Naive thymus-derived CD4-positive, alpha-beta T cell (primary cell): ENCODE measurements at regions not wholly inside any gene's neighbourhood (a gene's known extent, or its start where the extent isn't known, plus 50 kb on each side); places are given as distances from the start of the nearest gene placed in this dataset.

Source experiments
- ATAC-seq: fragments of 150-1000 bp; cut with Tn5 transposase; 2 replicates; pipeline ENCODE4 v1.10.0; 2021; ENCODE audit warnings: mild to moderate bottlenecking, moderate library complexity
- CTCF ChIA-PET: fragments of 350-600 bp; sonication (Branson Sonifier 250); formaldehyde crosslinking; loops from one replicate; lab custom pipeline; 2021; ENCODE audit warnings: antibody characterized with exemption; lab: Charles Lee
- POLR2A ChIA-PET: fragments of 350-600 bp; sonication (Branson Sonifier 250); formaldehyde crosslinking; loops from one replicate; lab custom pipeline; 2021; ENCODE audit warnings: antibody characterized with exemption, inconsistent platforms; lab: Charles Lee
- DNase-seq, 9 donors: peaks; one replicate each; pipeline versions ENCODE4 v3.0.0 to v3.0.0-alpha.2; 2020 to 2022; ENCODE audit warnings: mixed read lengths in 1 of 9
- H3K27ac ChIP-seq: one replicate; pipeline ENCODE4 v1.7.0; 2013; ENCODE audit warnings: mild to moderate bottlenecking, low read depth, low read length, moderate library complexity
- H3K27me3 ChIP-seq, 2 donors: one replicate each; pipeline ENCODE4 v1.7.0; 2013; ENCODE audit warnings: low read length in 2 of 2, mild to moderate bottlenecking in 2 of 2, moderate library complexity in 2 of 2; ENCODE audit not compliant: control insufficient read depth in 2 of 2, insufficient read depth in 2 of 2
- H3K36me3 ChIP-seq, 3 experiments: 1 replicate in 2 of 3; 2 replicates in 1 of 3; pipeline ENCODE4 v1.7.0; 2013; ENCODE audit warnings: low read length in 3 of 3, mild to moderate bottlenecking in 3 of 3, moderate library complexity in 1 of 3; ENCODE audit not compliant: insufficient read depth in 3 of 3, control insufficient read depth in 2 of 3
- H3K4me1 ChIP-seq, 2 donors: one replicate each; pipeline ENCODE4 v1.7.0; 2013; ENCODE audit warnings: low read length in 2 of 2, mild to moderate bottlenecking in 2 of 2, moderate library complexity in 1 of 2; ENCODE audit not compliant: control insufficient read depth in 2 of 2, insufficient read depth in 2 of 2
- H3K4me3 ChIP-seq: 2 replicates; pipeline ENCODE4 v1.7.0; 2013; ENCODE audit warnings: mild to moderate bottlenecking, low read length
- H3K9me3 ChIP-seq, 3 experiments: 1 replicate in 2 of 3; 2 replicates in 1 of 3; pipeline ENCODE4 v1.7.0; 2013; ENCODE audit warnings: low read length in 3 of 3; ENCODE audit not compliant: control insufficient read depth in 2 of 3
- H3K27ac Mint-ChIP-seq, 9 donors: one replicate each; pipeline ENCODE4 v1.8.0; 2020 to 2022; ENCODE audit warnings: mixed read lengths in 9 of 9, mild to moderate bottlenecking in 8 of 9, moderate library complexity in 5 of 9, inconsistent platforms in 2 of 9
- H3K27me3 Mint-ChIP-seq, 5 donors: one replicate each; pipeline ENCODE4 v1.8.0; 2021 to 2022; ENCODE audit warnings: mixed read lengths in 5 of 5, mild to moderate bottlenecking in 1 of 5
- H3K36me3 Mint-ChIP-seq, 5 donors: one replicate each; pipeline ENCODE4 v1.8.0; 2020 to 2022; ENCODE audit warnings: mixed read lengths in 5 of 5, mild to moderate bottlenecking in 3 of 5, inconsistent platforms in 1 of 5
- H3K4me1 Mint-ChIP-seq, 7 donors: one replicate each; pipeline ENCODE4 v1.8.0; 2020 to 2022; ENCODE audit warnings: mixed read lengths in 7 of 7, mild to moderate bottlenecking in 3 of 7, inconsistent platforms in 1 of 7
- H3K4me3 Mint-ChIP-seq, 10 donors: one replicate each; pipeline ENCODE4 v1.8.0; 2020 to 2022; ENCODE audit warnings: mild to moderate bottlenecking in 10 of 10, mixed read lengths in 10 of 10, moderate library complexity in 6 of 10, inconsistent platforms in 2 of 10
- H3K9me3 Mint-ChIP-seq, 11 donors: one replicate each; pipeline ENCODE4 v1.8.0; 2020 to 2022; ENCODE audit warnings: mixed read lengths in 11 of 11, mild to moderate bottlenecking in 4 of 11, inconsistent platforms in 1 of 11, moderate library complexity in 1 of 11
- intact Hi-C, 2 donors: fragments of 100-400 bp; cut with micrococcal nuclease; formaldehyde crosslinking; loops; one replicate each; pipeline ENCODE4 v1.15.1; 2023

DNA sequence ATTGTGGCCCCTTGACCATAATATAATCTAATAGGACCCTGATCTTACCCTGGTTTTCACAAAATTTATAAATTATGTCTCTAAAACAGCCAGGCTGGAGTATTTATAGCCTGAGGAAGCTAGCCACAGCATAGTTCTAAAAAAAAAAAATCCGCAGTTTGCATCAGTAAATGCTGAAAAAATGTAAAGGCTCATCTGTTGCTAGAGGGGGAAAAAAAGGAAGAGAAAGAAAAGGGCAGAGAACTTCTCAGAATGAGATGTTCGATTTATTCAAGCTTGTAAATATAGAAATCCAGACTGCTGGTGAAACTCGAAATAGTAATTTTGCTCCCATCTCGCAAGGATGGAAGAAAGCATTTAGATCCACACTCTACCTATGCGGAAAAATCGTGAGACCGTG, 467.5 kb downstream of the NTRK2 start:
- no peaks in the 10 kb centered on the region for H3K27me3 ChIP-seq
- H3K4me3 ChIP-seq: no peak overlapping the region
- ChIA-PET CTCF (no interaction called here), POLR2A (no interaction called here)
- no peaks in the 10 kb centered on the region for H3K36me3 Mint-ChIP-seq
- ATAC-seq: no peak
- no peak overlapping the region for H3K27ac Mint-ChIP-seq
- H3K9me3 ChIP-seq: no peaks in the 10 kb centered on the region
- peaks cover 0 to 28% (median 3%) of the 10 kb centered on the region in 11 donors for H3K9me3 Mint-ChIP-seq
- H3K36me3 ChIP-seq: no peaks in the 10 kb centered on the region
- no peak overlapping the region for H3K4me3 Mint-ChIP-seq
- peaks cover 0 to 10% (median 4%) of the 10 kb centered on the region in 5 donors for H3K27me3 Mint-ChIP-seq
- no peak overlapping the region for H3K27ac ChIP-seq
- H3K4me1 Mint-ChIP-seq: no peaks in the 10 kb centered on the region
- DNase-seq: no peak
- H3K4me1 ChIP-seq: no peaks in the 10 kb centered on the region
- intact Hi-C loops: no loop called here

DNA sequence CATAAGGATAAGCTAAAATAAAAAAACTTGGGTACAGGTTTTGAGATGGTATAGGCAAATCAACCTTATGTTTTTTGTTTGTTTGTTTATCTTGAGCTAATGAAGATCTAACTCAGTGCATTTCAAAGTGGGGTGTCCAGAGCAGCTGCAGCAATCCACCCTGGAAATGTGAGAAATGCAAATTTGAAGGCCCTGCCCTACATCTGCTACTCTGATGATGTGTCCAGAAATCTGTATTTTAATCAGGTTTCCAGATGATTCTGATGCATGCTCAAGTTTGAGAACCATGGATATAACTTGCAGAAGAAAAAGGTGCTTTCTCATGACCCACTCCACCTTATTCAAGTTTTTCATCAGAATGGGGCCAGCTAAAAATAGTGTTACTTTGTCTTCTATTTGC, 467.0 kb downstream of the NTRK2 start:
- ChIA-PET CTCF (no interaction called here), POLR2A (no interaction called here)
- Histone ChIP-seq H3K4me3 (no peak overlapping the region), H3K36me3 (no peaks in the 10 kb centered on the region), H3K9me3 (no peaks in the 10 kb centered on the region), H3K27ac (no peak overlapping the region), H3K27me3 (no peaks in the 10 kb centered on the region), H3K4me1 (no peaks in the 10 kb centered on the region)
- Mint-ChIP-seq H3K9me3 (peaks cover 0 to 31% (median 3%) of the 10 kb centered on the region in 11 donors), H3K27me3 (peaks cover 0 to 10% (median 4%) of the 10 kb centered on the region in 5 donors), H3K4me3 (no peak overlapping the region), H3K4me1 (no peaks in the 10 kb centered on the region), H3K36me3 (no peaks in the 10 kb centered on the region), H3K27ac (no peak overlapping the region)
- intact Hi-C loops: no loop called here
- ATAC-seq (no peak), DNase-seq (no peak)

DNA sequence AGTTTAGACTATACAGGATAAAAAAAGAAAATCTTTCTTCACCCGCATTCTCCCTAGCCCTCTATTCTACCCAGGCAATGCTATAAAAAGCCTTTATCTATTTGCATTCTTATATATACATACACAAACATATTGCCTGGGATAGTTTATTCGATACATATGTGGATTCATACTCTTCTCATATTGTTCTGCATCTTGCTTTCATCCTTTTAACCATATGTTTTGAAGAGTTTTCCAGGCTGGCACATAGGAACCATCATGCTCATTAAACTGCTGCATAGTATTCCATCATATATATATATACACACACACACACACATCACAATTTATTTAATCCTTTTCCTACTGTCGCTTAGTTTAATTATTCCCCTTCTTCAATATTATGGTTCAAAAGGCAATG, 461.2 kb downstream of the NTRK2 start:
- Mint-ChIP-seq H3K27me3 (peaks cover 0 to 15% (median 5%) of the 10 kb centered on the region in 5 donors), H3K36me3 (no peaks in the 10 kb centered on the region), H3K9me3 (peaks cover 0 to 24% (median 2%) of the 10 kb centered on the region in 11 donors), H3K4me1 (no peaks in the 10 kb centered on the region), H3K27ac (no peak overlapping the region), H3K4me3 (no peak overlapping the region)
- no peak for DNase-seq
- Histone ChIP-seq H3K36me3 (no peaks in the 10 kb centered on the region), H3K27ac (no peak overlapping the region), H3K27me3 (no peaks in the 10 kb centered on the region), H3K4me1 (no peaks in the 10 kb centered on the region), H3K4me3 (no peak overlapping the region), H3K9me3 (no peaks in the 10 kb centered on the region)
- ChIA-PET CTCF (no interaction called here), POLR2A (no interaction called here)
- intact Hi-C loops: no loop called here
- no peak for ATAC-seq

DNA sequence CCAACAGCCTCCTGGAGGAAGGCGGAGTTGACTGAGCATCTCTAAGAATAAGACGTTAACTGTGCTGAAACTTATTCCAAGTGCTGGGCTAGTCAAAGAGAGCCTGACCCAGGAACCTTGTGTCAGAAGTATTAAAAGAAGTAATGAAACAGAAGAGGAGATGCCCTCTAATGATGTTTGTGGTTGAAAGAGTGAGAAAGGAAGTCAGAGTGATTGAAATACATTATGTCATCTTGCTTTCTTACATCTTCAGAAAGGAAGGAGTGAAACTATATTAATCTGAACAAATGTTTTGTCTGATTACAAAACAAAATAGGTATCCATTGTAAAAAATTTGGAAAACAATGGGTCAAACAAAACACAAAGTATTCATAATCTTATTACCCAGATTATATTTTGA, 460.7 kb downstream of the NTRK2 start:
- Histone ChIP-seq H3K4me1 (no peaks in the 10 kb centered on the region), H3K36me3 (no peaks in the 10 kb centered on the region), H3K4me3 (no peak overlapping the region), H3K27me3 (no peaks in the 10 kb centered on the region), H3K9me3 (no peaks in the 10 kb centered on the region), H3K27ac (no peak overlapping the region)
- no peaks in the 10 kb centered on the region for H3K4me1 Mint-ChIP-seq
- ATAC-seq: no peak
- H3K27me3 Mint-ChIP-seq: peaks cover 0 to 15% (median 5%) of the 10 kb centered on the region in 5 donors
- no peaks in the 10 kb centered on the region for H3K36me3 Mint-ChIP-seq
- POLR2A ChIA-PET: no interaction called here
- DNase-seq: no peak
- H3K9me3 Mint-ChIP-seq: peaks cover 0 to 21% (median 0%) of the 10 kb centered on the region in 11 donors
- no peak overlapping the region for H3K4me3 Mint-ChIP-seq
- intact Hi-C loops: no loop called here
- CTCF ChIA-PET: no interaction called here
- no peak overlapping the region for H3K27ac Mint-ChIP-seq

DNA sequence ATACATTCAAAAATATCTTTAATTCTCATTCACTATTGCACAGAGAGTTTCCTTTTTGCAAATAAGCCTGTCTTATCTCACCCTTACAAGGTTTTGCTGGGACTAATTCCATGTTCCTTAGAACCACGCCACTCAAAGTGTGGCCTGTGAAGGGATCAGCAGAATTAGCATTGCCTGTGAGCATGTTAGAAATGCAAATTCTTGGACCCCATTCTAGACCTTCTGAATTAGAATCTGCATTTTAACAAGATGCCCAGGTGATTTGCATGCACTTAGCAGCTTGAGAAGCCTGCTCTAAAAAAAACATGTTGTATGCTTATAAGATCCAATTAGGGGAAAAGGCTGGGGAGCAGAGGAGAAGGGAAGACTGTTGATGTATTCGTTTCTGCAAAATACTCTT, 460.0 kb downstream of the NTRK2 start:
- Histone ChIP-seq H3K9me3 (no peaks in the 10 kb centered on the region), H3K4me1 (no peaks in the 10 kb centered on the region), H3K4me3 (no peak overlapping the region), H3K36me3 (no peaks in the 10 kb centered on the region), H3K27me3 (no peaks in the 10 kb centered on the region), H3K27ac (no peak overlapping the region)
- intact Hi-C loops: no loop called here
- Mint-ChIP-seq H3K4me1 (no peaks in the 10 kb centered on the region), H3K9me3 (peaks cover 0 to 18% (median 0%) of the 10 kb centered on the region in 11 donors), H3K4me3 (no peak overlapping the region), H3K27ac (no peak overlapping the region), H3K27me3 (peaks cover 0 to 15% (median 5%) of the 10 kb centered on the region in 5 donors), H3K36me3 (no peaks in the 10 kb centered on the region)
- CTCF ChIA-PET: no interaction called here
- ATAC-seq: no peak
- POLR2A ChIA-PET: no interaction called here
- no peak for DNase-seq

DNA sequence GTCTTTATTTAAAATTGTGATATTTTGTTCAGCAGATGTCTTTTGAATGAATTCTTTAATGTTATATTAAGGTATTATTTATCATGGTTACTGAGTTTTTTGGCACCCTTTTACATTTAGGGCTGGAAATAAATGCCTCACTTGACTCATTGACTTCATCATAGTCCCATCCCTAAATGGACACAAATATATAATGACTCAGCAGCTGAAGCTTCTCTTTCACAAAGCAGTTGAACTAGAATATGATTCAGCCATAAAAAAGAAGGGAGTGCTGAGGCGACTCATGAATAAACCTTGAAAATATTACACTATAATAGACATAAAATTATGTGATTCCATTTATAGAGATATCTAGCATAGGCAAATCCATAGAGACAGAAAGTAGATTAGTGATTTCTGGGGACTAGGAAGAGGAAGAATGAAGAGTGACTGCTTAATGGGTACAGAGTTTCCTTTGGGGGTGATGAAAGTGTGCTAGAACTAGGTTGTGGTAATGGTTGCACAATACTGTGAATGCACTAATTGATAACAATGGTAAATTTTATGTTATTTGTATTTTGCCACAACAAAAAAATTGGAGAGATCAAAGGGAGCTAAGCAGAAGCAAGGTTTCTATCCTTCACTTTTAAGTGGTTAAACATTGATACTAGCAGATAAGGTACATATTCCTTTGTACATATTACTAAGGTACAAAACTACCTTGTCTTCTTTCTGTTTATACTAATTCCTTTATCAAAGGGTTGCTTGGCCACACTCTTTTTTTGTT, 449.6 kb downstream of the NTRK2 start:
- H3K27me3 Mint-ChIP-seq: peaks cover 0 to 27% (median 20%) of the 10 kb centered on the region in 5 donors
- peaks cover 0 to 4% (median 0%) of the 10 kb centered on the region in 11 donors for H3K9me3 Mint-ChIP-seq
- no peak overlapping the region for H3K4me3 Mint-ChIP-seq
- H3K4me3 ChIP-seq: no peak overlapping the region
- no peaks in the 10 kb centered on the region for H3K36me3 ChIP-seq
- CTCF ChIA-PET: no interaction called here
- DNase-seq: no peak
- H3K36me3 Mint-ChIP-seq: no peaks in the 10 kb centered on the region
- no peak overlapping the region for H3K27ac Mint-ChIP-seq
- H3K4me1 Mint-ChIP-seq: no peaks in the 10 kb centered on the region
- H3K27ac ChIP-seq: no peak overlapping the region
- no peak for ATAC-seq
- H3K4me1 ChIP-seq: no peaks in the 10 kb centered on the region
- POLR2A ChIA-PET: no interaction called here
- no peaks in the 10 kb centered on the region for H3K9me3 ChIP-seq
- intact Hi-C loops: no loop called here
- H3K27me3 ChIP-seq: peaks cover 0 to 4% of the 10 kb centered on the region in 2 donors

DNA sequence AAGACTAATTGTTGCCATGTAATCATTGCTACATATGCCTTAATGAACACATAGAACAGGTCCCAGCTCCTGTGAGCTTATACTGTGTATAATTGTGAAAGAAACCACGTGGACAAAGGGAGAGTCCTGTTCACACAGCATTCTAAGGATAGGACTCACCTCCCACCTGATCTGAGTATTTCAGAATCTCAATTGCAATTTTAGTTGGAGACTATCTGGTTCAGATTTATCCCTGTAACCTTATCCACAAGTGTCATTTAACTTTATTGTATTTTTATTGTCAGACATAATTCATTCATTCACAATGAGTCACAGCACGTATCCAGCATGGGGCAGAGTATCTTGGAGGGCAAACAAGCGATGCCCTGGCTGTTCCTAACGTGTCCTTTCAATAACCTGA, 448.3 kb downstream of the NTRK2 start:
- ChIA-PET CTCF (no interaction called here), POLR2A (no interaction called here)
- peaks cover 0 to 4% (median 0%) of the 10 kb centered on the region in 11 donors for H3K9me3 Mint-ChIP-seq
- no peaks in the 10 kb centered on the region for H3K4me1 ChIP-seq
- no peaks in the 10 kb centered on the region for H3K36me3 Mint-ChIP-seq
- no peak overlapping the region for H3K4me3 ChIP-seq
- H3K9me3 ChIP-seq: no peaks in the 10 kb centered on the region
- H3K27ac ChIP-seq: no peak overlapping the region
- no peak overlapping the region for H3K27ac Mint-ChIP-seq
- H3K36me3 ChIP-seq: no peaks in the 10 kb centered on the region
- peaks cover 0 to 4% of the 10 kb centered on the region in 2 donors for H3K27me3 ChIP-seq
- no peaks in the 10 kb centered on the region for H3K4me1 Mint-ChIP-seq
- DNase-seq: no peak
- no peak for ATAC-seq
- intact Hi-C loops: no loop called here
- peaks cover 0 to 31% (median 22%) of the 10 kb centered on the region in 5 donors for H3K27me3 Mint-ChIP-seq
- no peak overlapping the region for H3K4me3 Mint-ChIP-seq
